ENCODE measurements at regions not wholly inside any gene's neighbourhood (a gene's known extent, or its start where the extent isn't known, plus 50 kb on each side); places are given as distances from the start of the nearest gene placed in this dataset.

- 50% methylated on average over 4 of the region's 4 CpGs for WGBS (ENCODE audit: low lambda C conversion rate)
- H4K20me1 ChIP-seq (ENCODE audit: insufficient read depth, low read length), result no peaks in the 10 kb centered on the region
- H3K36me3 ChIP-seq (replicated peaks in 1 of 2; ENCODE audit: control insufficient read depth in 1 of 2, insufficient read depth in 2 of 2, low read length in 2 of 2), result no peaks in the 10 kb centered on the region
- peak overlapping the region; percentile 71 for H3K4me2 ChIP-seq (ENCODE audit: low read depth, low read length)
- H2AFZ ChIP-seq (ENCODE audit: low read length), result no peak overlapping the region
- DNase-seq (ENCODE audit: low spot score), result no peak
- intact Hi-C loops (cut with micrococcal nuclease; ENCODE audit: unreplicated experiment), result loop anchor here (5.0 to 10.0 kb wide), 3 partner anchors 61 to 203 kb away; partner anchors contain the start of genes CNOT8 and LARP1
- peak overlapping the region; percentile 27 for H3K9ac ChIP-seq (ENCODE audit: insufficient read depth, low read depth, low read length)
- H3K27me3 ChIP-seq (ENCODE audit: control insufficient read depth in 1 of 2, insufficient read depth in 2 of 2, low read length in 2 of 2), result no peaks in the 10 kb centered on the region
- peak overlapping the region; percentile 56 for H3K27ac ChIP-seq (ENCODE audit: extremely low read length, insufficient read depth, low read length)
- no peaks in the 10 kb centered on the region for H3K9me3 ChIP-seq (ENCODE audit: low read length)
- in situ Hi-C loops (cut with HindIII; ENCODE audit: extremely low pct_ligation_motif_present, low pct_unique_long_range_greater_than_20kb), result loop anchor here (10.0 kb wide), 1 partner anchor 101 kb away; the partner anchor contains the start of gene LARP1
- ATAC-seq, result peak; percentile 73
- no TSS peak for BruUV-seq (replicated peaks)
- peaks cover 36% of the 10 kb centered on the region for H3K4me1 ChIP-seq (ENCODE audit: insufficient read depth, low read length)
- CTCF ChIA-PET (ENCODE audit: low intra/inter-chr PET ratio, low total read pairs), result no interaction called here
- H3K79me2 ChIP-seq (ENCODE audit: insufficient read depth, low read length), result no peaks in the 10 kb centered on the region
- FAIRE-seq, result no peak
- POLR2A ChIA-PET, result interaction anchor here (0.9 to 1.4 kb wide), 2 partner anchors 29 to 75 kb away, joined by 3 read pairs; no protein-coding TSS in a partner anchor
- H3K4me3 ChIP-seq (replicated peaks in 1 of 3; ENCODE audit: insufficient read depth in 1 of 3, low read depth in 2 of 3, low read length in 3 of 3), result peak overlapping the region in 1 of 3 experiments; percentile 55; a peak in 2 of 6 replicates
- peak; percentile 24; the same call in 1 of the 2 replicates for TF ChIP-seq ZFX (CRISPR knock-in tag; IDR thresholded peaks at IDR 0.05; ENCODE audit: low read depth)
- 0 out of 2 replicates have a peak, but pooled peaks have one; percentile 6 for TF ChIP-seq DMTF1 (CRISPR knock-in tag; IDR thresholded peaks at IDR 0.05)
- TF ChIP-seq NCOA1 (CRISPR knock-in tag; IDR thresholded peaks at IDR 0.05), result 0 out of 2 replicates have a peak, but pooled peaks have one; percentile 3
- 0 out of 2 replicates have a peak, but pooled peaks have one; percentile 3 for TF ChIP-seq ZIK1 (CRISPR knock-in tag; IDR thresholded peaks at IDR 0.05; ENCODE audit: borderline replicate concordance, low read depth)
- no peak for TF ChIP-seq CAMTA2 (CRISPR knock-in tag; IDR thresholded peaks at IDR 0.05; ENCODE audit: borderline replicate concordance)
- peak; percentile 19; the same call in 1 of the 2 replicates for TF ChIP-seq ADNP (CRISPR knock-in tag; IDR thresholded peaks at IDR 0.05)
- TF ChIP-seq ZNF652 (CRISPR knock-in tag; IDR thresholded peaks at IDR 0.05; ENCODE audit: borderline replicate concordance, low read depth), result no peak
- TF ChIP-seq CCDC6 (CRISPR knock-in tag; IDR thresholded peaks at IDR 0.05), result peak; percentile 13; the same call in 1 of the 2 replicates
- 0 out of 2 replicates have a peak, but pooled peaks have one; percentile 11 for TF ChIP-seq ZBTB37 (CRISPR knock-in tag; IDR thresholded peaks at IDR 0.05)
- TF ChIP-seq ZMYM3 (CRISPR knock-in tag; IDR thresholded peaks at IDR 0.05), result peak; percentile 93
- no peak for TF ChIP-seq ZNF24 (IDR thresholded peaks at IDR 0.05)
- TF ChIP-seq ZNF512B (CRISPR knock-in tag; IDR thresholded peaks at IDR 0.05; ENCODE audit: borderline replicate concordance), result 0 out of 2 replicates have a peak, but pooled peaks have one; percentile 17
- TF ChIP-seq ETV5 (CRISPR knock-in tag; IDR thresholded peaks at IDR 0.05; ENCODE audit: borderline replicate concordance), result no peak
- TF ChIP-seq HNRNPK (IDR thresholded peaks at IDR 0.05; ENCODE audit: low read depth, low read length, poor library complexity, severe bottlenecking), result no peak
- peak; percentile 35; the same call in 1 of the 2 replicates for TF ChIP-seq DR1 (CRISPR knock-in tag; IDR thresholded peaks at IDR 0.05)
- 0 out of 2 replicates have a peak, but pooled peaks have one; percentile 20 for TF ChIP-seq ZNF501 (CRISPR knock-in tag; IDR thresholded peaks at IDR 0.05)
- 0 out of 2 replicates have a peak, but pooled peaks have one; percentile 28 for TF ChIP-seq TOE1 (CRISPR knock-in tag; IDR thresholded peaks at IDR 0.05)
Observed at GRCh38 chr5:154653764-154654485, 101.3 kb upstream of the LARP1 start.
